HG02884 (cell line): ENCODE measurements at regions not wholly inside any gene's neighbourhood (a gene's known extent, or its start where the extent isn't known, plus 50 kb on each side); places are given as distances from the start of the nearest gene placed in this dataset.
"Not testable (repeated sequence)": the region's sequence is repeated elsewhere in the genome, so short reads cannot be mapped to it uniquely, and the experiment has no call there.

Experiments
- ATAC-seq: cut with Tn5 transposase; IDR thresholded peaks from one replicate; pipeline ENCODE4 v1.9.1; 2021; ENCODE audit warnings: mild to moderate bottlenecking, moderate library complexity; ENCODE audit not compliant: unreplicated experiment

- no peak for ATAC-seq
Measured at GRCh38 chr11:86148345-86148747, 79.5 kb upstream of the PICALM start.

GRCh38 chr11:86147004-86147403 is 78.1 kb upstream of the PICALM start:
- ATAC-seq = no peak

GRCh38 chr11:86145439-86146156 is 76.7 kb upstream of the PICALM start:
- ATAC-seq = no peak

- ATAC-seq = no peak
Measured at GRCh38 chr11:86144846-86145245, 76.0 kb upstream of the PICALM start.

GRCh38 chr11:86144087-86144486 is 75.2 kb upstream of the PICALM start:
- ATAC-seq = not testable (repeated sequence)

- ATAC-seq = no peak
Measured at GRCh38 chr11:86143087-86144030, 74.5 kb upstream of the PICALM start.

GRCh38 chr11:86142170-86142569 is 73.3 kb upstream of the PICALM start:
- ATAC-seq = no peak

GRCh38 chr11:86141727-86142126 is 72.8 kb upstream of the PICALM start:
- ATAC-seq = no peak

- no peak for ATAC-seq
Measured at GRCh38 chr11:86140334-86140990, 71.6 kb upstream of the PICALM start.

GRCh38 chr11:86138958-86139357 is 70.1 kb upstream of the PICALM start:
- peak; percentile 80 for ATAC-seq

- no peak for ATAC-seq
Measured at GRCh38 chr11:86136538-86136937, 67.7 kb upstream of the PICALM start.

GRCh38 chr11:86135319-86135714 is 66.4 kb upstream of the PICALM start:
- no peak for ATAC-seq

- no peak for ATAC-seq
Measured at GRCh38 chr11:86134580-86135318, 65.9 kb upstream of the PICALM start.

- no peak for ATAC-seq
Measured at GRCh38 chr11:86132667-86133249, 63.9 kb upstream of the PICALM start.

- no peak for ATAC-seq
Measured at GRCh38 chr11:86129740-86130540, 61.1 kb upstream of the PICALM start.

- no peak for ATAC-seq
Measured at GRCh38 chr11:86128914-86129313, 60.0 kb upstream of the PICALM start.

GRCh38 chr11:86126862-86127261 is 58.0 kb upstream of the PICALM start:
- ATAC-seq = no peak

GRCh38 chr11:86124251-86125233 is 55.7 kb upstream of the PICALM start:
- ATAC-seq = peak; percentile 83
